ENCODE measurements at regions not wholly inside any gene's neighbourhood (a gene's known extent, or its start where the extent isn't known, plus 50 kb on each side); places are given as distances from the start of the nearest gene placed in this dataset.

DNA sequence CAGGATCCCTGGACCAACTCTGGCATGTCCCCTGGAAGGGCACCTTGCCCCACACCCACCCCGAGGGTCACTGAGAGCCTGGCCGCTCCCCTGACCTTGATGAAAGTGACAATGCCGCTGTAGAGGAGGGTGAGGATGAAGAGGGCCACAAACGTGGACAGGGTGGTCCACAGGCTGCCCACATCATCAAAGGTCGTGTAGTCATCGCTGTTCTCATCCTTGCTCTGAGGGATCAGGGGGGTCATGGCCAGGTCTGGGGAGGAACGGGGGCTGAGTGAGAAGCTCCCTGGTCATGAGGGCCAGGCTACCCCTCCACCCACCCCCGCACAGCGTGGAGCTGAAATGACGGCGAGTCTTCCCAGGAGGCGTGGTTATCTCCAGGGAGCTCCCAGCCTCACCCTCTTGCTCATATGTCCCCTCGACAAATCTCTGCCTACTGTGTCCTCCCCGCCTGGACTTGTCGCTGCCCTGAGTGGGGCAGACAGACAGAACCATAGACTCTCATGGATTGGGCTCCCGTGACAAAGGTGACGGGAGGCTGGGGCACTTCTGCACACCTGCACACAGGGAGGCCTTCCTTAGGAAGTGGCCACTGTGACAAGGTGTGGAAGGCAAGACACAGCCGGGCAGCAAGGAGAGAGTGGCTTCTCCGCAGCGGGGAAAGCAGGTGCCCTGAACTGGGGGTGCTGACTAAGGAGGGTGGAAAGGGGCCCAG, 311.1 kb downstream of the TMEM121 start:
- no peak for DNase-seq (ENCODE audit: low read depth, low spot score)
- BruUV-seq (replicated peaks), result no TSS peak

DNA sequence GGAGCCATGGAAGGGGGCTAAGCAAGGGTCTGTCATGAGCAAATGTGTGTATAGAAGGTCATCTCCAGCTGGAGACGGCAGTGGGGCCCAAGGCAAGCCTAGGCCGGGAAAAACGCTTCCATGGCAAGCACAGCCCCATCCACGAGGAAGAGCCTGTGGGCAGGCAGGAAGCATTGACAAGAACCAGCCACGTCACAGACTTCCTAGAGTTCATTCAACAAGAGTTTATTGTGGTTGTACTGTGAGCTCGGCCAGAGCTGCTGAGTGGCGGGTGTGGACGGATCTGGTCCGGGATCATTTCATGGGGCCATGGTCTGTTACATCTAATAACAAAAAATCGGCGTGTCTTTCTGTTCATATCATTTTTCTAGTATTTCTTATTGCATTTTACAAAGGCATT, 311.7 kb downstream of the TMEM121 start:
- dilution Hi-C loops (cut with MboI; ENCODE audit: extremely low pct_ligation_motif_present, low sequenced_read_pairs) (no loop called here), intact Hi-C loops (cut with micrococcal nuclease) (no loop called here)
- no peaks in the 10 kb centered on the region for H3K9me1 ChIP-seq (replicated peaks; ENCODE audit: control insufficient read depth, extremely low read depth, insufficient read depth, low read length)
- no peaks in the 10 kb centered on the region for H3K27me3 ChIP-seq (ENCODE audit: control insufficient read depth in 2 of 2, insufficient read depth in 2 of 2, low read length in 2 of 2)
- no peak overlapping the region for H3K4me3 ChIP-seq (replicated peaks in 1 of 3; ENCODE audit: insufficient read depth in 1 of 3, low read depth in 1 of 3, low read length in 3 of 3)
- no peak for DNase-seq (ENCODE audit: low read depth, low spot score)
- H3K4me2 ChIP-seq (ENCODE audit: insufficient read depth, low read length), result no peak overlapping the region
- H3K36me3 ChIP-seq (ENCODE audit: control insufficient read depth in 2 of 2, extremely low read depth in 1 of 2, insufficient read depth in 2 of 2, low read length in 2 of 2), result no peaks in the 10 kb centered on the region
- ChIA-PET POLR2A (no interaction called here), CTCF (no interaction called here)
- H3K4me1 ChIP-seq (ENCODE audit: control insufficient read depth, extremely low read depth, insufficient read depth, low read length), result no peaks in the 10 kb centered on the region
- no peak overlapping the region for H3K9ac ChIP-seq (replicated peaks; ENCODE audit: extremely low read depth, insufficient read depth, low read length)
- no peaks in the 10 kb centered on the region for H4K20me1 ChIP-seq (replicated peaks; ENCODE audit: control insufficient read depth, extremely low read depth, insufficient read depth, low read length)
- H3K9me3 ChIP-seq (replicated peaks; ENCODE audit: control insufficient read depth, insufficient read depth, low read length), result peaks cover 11% of the 10 kb centered on the region
- H2AFZ ChIP-seq (ENCODE audit: low read depth, low read length), result no peak overlapping the region
- TF ChIP-seq EZH2 (IDR thresholded peaks at IDR 0.05; ENCODE audit: borderline replicate concordance, low read depth, low read length, severe bottlenecking), result no peak
- no peak for TF ChIP-seq JUN (IDR thresholded peaks at IDR 0.05; ENCODE audit: borderline replicate concordance, insufficient read depth, insufficient read length, low read depth)
- TF ChIP-seq GATA2 (IDR thresholded peaks at IDR 0.05; ENCODE audit: insufficient read depth, insufficient read length, low read depth, low read length), result no peak
- no peak for TF ChIP-seq MYC (IDR thresholded peaks at IDR 0.05; ENCODE audit: low read depth, low read length)
- TF ChIP-seq POLR2A (IDR thresholded peaks at IDR 0.05; ENCODE audit: low read depth, low read length), result no peak
- TF ChIP-seq FOS (IDR thresholded peaks at IDR 0.05; ENCODE audit: borderline replicate concordance, insufficient read depth, low read length), result no peak
- TF ChIP-seq, protein P1, sequence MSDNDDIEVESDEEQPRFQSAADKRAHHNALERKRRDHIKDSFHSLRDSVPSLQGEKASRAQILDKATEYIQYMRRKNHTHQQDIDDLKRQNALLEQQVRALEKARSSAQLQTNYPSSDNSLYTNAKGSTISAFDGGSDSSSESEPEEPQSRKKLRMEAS (IDR thresholded peaks at IDR 0.05; ENCODE audit: insufficient read depth, insufficient read length), result no peak
- TF ChIP-seq CTCF (IDR thresholded peaks at IDR 0.05; ENCODE audit: extremely low read depth in 1 of 2, insufficient read depth in 1 of 2, low read depth in 1 of 2, low read length in 2 of 2), result no peak
- TF ChIP-seq POLR2AphosphoS5 (IDR thresholded peaks at IDR 0.05; ENCODE audit: insufficient read depth, low read depth, low read length), result no peak
- no TSS peak for BruUV-seq (replicated peaks)
- no peak overlapping the region for H3K27ac ChIP-seq (ENCODE audit: insufficient read depth, low read depth, low read length)
- no peaks in the 10 kb centered on the region for H3K79me2 ChIP-seq (ENCODE audit: control insufficient read depth, insufficient read depth, low read length)
- FAIRE-seq, result no peak

More for the DNA sequence above, 311.1 kb downstream of the TMEM121 start:
- Histone ChIP-seq H3K4me3 (replicated peaks in 1 of 3; ENCODE audit: insufficient read depth in 1 of 3, low read depth in 1 of 3, low read length in 3 of 3) (no peak overlapping the region), H3K9me3 (replicated peaks; ENCODE audit: control insufficient read depth, insufficient read depth, low read length) (peaks cover 11% of the 10 kb centered on the region), H3K79me2 (ENCODE audit: control insufficient read depth, insufficient read depth, low read length) (no peaks in the 10 kb centered on the region), H3K27me3 (ENCODE audit: control insufficient read depth in 2 of 2, insufficient read depth in 2 of 2, low read length in 2 of 2) (no peaks in the 10 kb centered on the region), H3K9me1 (replicated peaks; ENCODE audit: control insufficient read depth, extremely low read depth, insufficient read depth, low read length) (no peaks in the 10 kb centered on the region), H3K9ac (replicated peaks; ENCODE audit: extremely low read depth, insufficient read depth, low read length) (no peak overlapping the region), H3K36me3 (ENCODE audit: control insufficient read depth in 2 of 2, extremely low read depth in 1 of 2, insufficient read depth in 2 of 2, low read length in 2 of 2) (no peaks in the 10 kb centered on the region), H3K27ac (ENCODE audit: insufficient read depth, low read depth, low read length) (no peak overlapping the region), H3K4me1 (ENCODE audit: control insufficient read depth, extremely low read depth, insufficient read depth, low read length) (no peaks in the 10 kb centered on the region), H3K4me2 (ENCODE audit: insufficient read depth, low read length) (no peak overlapping the region), H4K20me1 (replicated peaks; ENCODE audit: control insufficient read depth, extremely low read depth, insufficient read depth, low read length) (no peaks in the 10 kb centered on the region), H2AFZ (ENCODE audit: low read depth, low read length) (no peak overlapping the region)
- intact Hi-C loops (cut with micrococcal nuclease) (no loop called here), dilution Hi-C loops (cut with MboI; ENCODE audit: extremely low pct_ligation_motif_present, low sequenced_read_pairs) (no loop called here)
- ChIA-PET CTCF (no interaction called here), POLR2A (no interaction called here)
- no peak for TF ChIP-seq GATA2 (IDR thresholded peaks at IDR 0.05; ENCODE audit: insufficient read depth, insufficient read length, low read depth, low read length)
- FAIRE-seq, result no peak

Measured in endothelial cell of umbilical vein (primary cell).